ENCODE measurements at regions not wholly inside any gene's neighbourhood (a gene's known extent, or its start where the extent isn't known, plus 50 kb on each side); places are given as distances from the start of the nearest gene placed in this dataset.

DNA sequence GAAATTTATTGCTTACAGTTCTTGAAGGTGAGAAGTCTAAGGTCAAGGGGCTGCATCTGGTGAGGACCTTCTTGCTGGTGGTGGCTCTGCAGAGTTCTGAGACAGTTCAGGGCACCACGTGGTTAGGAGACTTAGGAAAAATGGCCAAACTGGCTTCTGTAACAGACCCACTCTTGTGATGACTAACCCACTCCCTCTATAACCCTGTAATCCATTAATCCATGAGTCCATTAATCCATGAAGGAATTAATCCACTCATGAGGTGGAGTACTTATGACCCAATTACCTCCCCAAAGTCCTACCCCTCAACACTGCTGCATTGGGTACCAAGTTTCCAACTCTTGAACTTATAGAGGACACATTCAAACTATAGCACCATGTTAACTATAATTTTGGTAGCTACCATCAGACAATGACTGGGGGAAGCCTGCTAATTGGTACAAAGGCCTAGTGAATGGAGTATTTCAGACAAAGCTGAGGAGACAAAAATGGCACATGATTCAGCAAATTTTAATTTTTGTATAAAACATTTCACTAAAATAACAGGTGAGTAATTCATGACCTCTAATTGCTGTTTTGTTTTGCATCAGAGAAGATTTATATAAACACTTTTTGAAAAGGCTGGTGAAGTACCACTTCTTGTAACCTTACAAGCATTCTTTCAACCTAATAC lies 374.1 kb upstream of the TBL1XR1 start:
- TF ChIP-seq POLR2AphosphoS5 (IDR thresholded peaks at IDR 0.05; ENCODE audit: low read depth, low read length) = no peak
- TF ChIP-seq TAF1 (IDR thresholded peaks at IDR 0.05; ENCODE audit: low read depth, low read length) = no peak
- no peak for TF ChIP-seq POLR2A (IDR thresholded peaks at IDR 0.05; ENCODE audit: low read depth, low read length)

Measured in GM12891 (cell line).